Panc1 (cell line): ENCODE measurements at regions not wholly inside any gene's neighbourhood (a gene's known extent, or its start where the extent isn't known, plus 50 kb on each side); places are given as distances from the start of the nearest gene placed in this dataset.

Experiments used
- ATAC-seq: fragments of 200-7000 bp; cut with Tn5 transposase; 2 replicates; pipeline ENCODE4 v1.9.1; 2020; ENCODE audit warnings: mild to moderate bottlenecking, moderate library complexity
- BruUV-seq: library from RNA; stranded (reverse); fragments of 400-500 nt; replicated peaks from 2 replicates; lab custom pipeline; 2021; lab: Mats Ljungman, UMichigan
- CTCF ChIA-PET: fragments of 300-600 bp; sonication (Branson Sonifier 250); formaldehyde crosslinking; loops from one replicate; lab custom pipeline; 2022; ENCODE audit warnings: antibody characterized with exemption; lab: Charles Lee
- POLR2A ChIA-PET: fragments of 300-600 bp; sonication (Branson Sonifier 250); formaldehyde crosslinking; loops from one replicate; lab custom pipeline; 2022; ENCODE audit warnings: antibody characterized with exemption; lab: Charles Lee
- DNase-seq: peaks from one replicate; pipeline ENCODE4 v3.0.0-alpha.2; 2010; ENCODE audit warnings: low read depth, low spot score
- H3K27ac ChIP-seq: 2 replicates; pipeline ENCODE4 v1.5.1; 2011; ENCODE audit warnings: mild to moderate bottlenecking, low read length, inconsistent platforms
- H3K27me3 ChIP-seq: fragments of 200-500 bp; sonication (Bioruptor generic); 2 replicates; pipeline ENCODE4 v1.6.0; 2014; ENCODE audit warnings: low read length, inconsistent platforms; ENCODE audit not compliant: control insufficient read depth, insufficient read depth
- H3K36me3 ChIP-seq: fragments of 200-500 bp; sonication (Bioruptor generic); 2 replicates; pipeline ENCODE4 v1.5.1; 2014; ENCODE audit warnings: inconsistent platforms, mild to moderate bottlenecking, low read length, moderate library complexity; ENCODE audit not compliant: control insufficient read depth, insufficient read depth
- H3K4me1 ChIP-seq: 2 replicates; pipeline ENCODE4 v1.5.1; 2011; ENCODE audit warnings: inconsistent platforms, mild to moderate bottlenecking, low read length, moderate library complexity; ENCODE audit not compliant: control insufficient read depth, insufficient read depth
- H3K4me3 ChIP-seq, 2 experiments: 2 replicates each; pipeline ENCODE4 v1.5.1; 2011 to 2012; ENCODE audit warnings: low read depth in 2 of 2, low read length in 2 of 2, mild to moderate bottlenecking in 2 of 2, inconsistent platforms in 1 of 2, moderate library complexity in 1 of 2
- H3K9me3 ChIP-seq: fragments of 200-500 bp; sonication (Bioruptor generic); 2 replicates; pipeline ENCODE4 v1.5.1; 2014; ENCODE audit warnings: low read depth, mild to moderate bottlenecking, inconsistent platforms, low read length, moderate library complexity; ENCODE audit not compliant: control insufficient read depth, insufficient read depth
- POLR2AphosphoS5 ChIP-seq: IDR thresholded peaks from 2 replicates; pipeline ENCODE4 v1.6.1; 2012; ENCODE audit warnings: mild to moderate bottlenecking, low read depth, low read length, moderate library complexity
- SIN3A ChIP-seq: IDR thresholded peaks from 2 replicates; pipeline ENCODE4 v1.6.1; 2012; ENCODE audit warnings: low read depth, mild to moderate bottlenecking, low read length, moderate library complexity, borderline replicate concordance; ENCODE audit not compliant: insufficient read depth
- TCF7L2 ChIP-seq: IDR thresholded peaks from 2 replicates; pipeline ENCODE4 v1.6.1; 2011; ENCODE audit warnings: mild to moderate bottlenecking, low read depth, low read length, inconsistent platforms
- in situ Hi-C: cut with HindIII; loops from 2 replicates; pipeline ENCODE4 v1.10.0; 2016; ENCODE audit warnings: low sequenced_read_pairs, low pct_unique_long_range_greater_than_20kb
- intact Hi-C: fragments of 100-400 bp; cut with micrococcal nuclease; formaldehyde crosslinking; loops from one replicate; pipeline ENCODE4 v1.10.0; 2022; ENCODE audit not compliant: unreplicated experiment
- TF ChIP-seq, protein P1 (sequence below), 2 experiments: IDR thresholded peaks; 2 replicates each; pipeline ENCODE4 v1.6.1; 2011 to 2012; ENCODE audit warnings: low read depth in 2 of 2, control low read depth in 1 of 2, low read length in 1 of 2, mild to moderate bottlenecking in 1 of 2, moderate library complexity in 1 of 2; ENCODE audit not compliant: insufficient read depth in 1 of 2
- TF ChIP-seq, protein P2 (sequence below): fragments of 450-650 bp; IDR thresholded peaks from 2 replicates; pipeline ENCODE4 v1.5.1; 2017; ENCODE audit warnings: mild to moderate bottlenecking

- H3K9me3 ChIP-seq = no peaks in the 10 kb centered on the region
- no peak for ATAC-seq
- intact Hi-C loops = no loop called here
- no peaks in the 10 kb centered on the region for H3K27me3 ChIP-seq
- no peak for DNase-seq
- no peaks in the 10 kb centered on the region for H3K4me1 ChIP-seq
- in situ Hi-C loops = no loop called here
- no peak overlapping the region for H3K4me3 ChIP-seq
- H3K36me3 ChIP-seq = no peaks in the 10 kb centered on the region
- POLR2A ChIA-PET = no interaction called here
- CTCF ChIA-PET = no interaction called here
- TF ChIP-seq, protein P1, sequence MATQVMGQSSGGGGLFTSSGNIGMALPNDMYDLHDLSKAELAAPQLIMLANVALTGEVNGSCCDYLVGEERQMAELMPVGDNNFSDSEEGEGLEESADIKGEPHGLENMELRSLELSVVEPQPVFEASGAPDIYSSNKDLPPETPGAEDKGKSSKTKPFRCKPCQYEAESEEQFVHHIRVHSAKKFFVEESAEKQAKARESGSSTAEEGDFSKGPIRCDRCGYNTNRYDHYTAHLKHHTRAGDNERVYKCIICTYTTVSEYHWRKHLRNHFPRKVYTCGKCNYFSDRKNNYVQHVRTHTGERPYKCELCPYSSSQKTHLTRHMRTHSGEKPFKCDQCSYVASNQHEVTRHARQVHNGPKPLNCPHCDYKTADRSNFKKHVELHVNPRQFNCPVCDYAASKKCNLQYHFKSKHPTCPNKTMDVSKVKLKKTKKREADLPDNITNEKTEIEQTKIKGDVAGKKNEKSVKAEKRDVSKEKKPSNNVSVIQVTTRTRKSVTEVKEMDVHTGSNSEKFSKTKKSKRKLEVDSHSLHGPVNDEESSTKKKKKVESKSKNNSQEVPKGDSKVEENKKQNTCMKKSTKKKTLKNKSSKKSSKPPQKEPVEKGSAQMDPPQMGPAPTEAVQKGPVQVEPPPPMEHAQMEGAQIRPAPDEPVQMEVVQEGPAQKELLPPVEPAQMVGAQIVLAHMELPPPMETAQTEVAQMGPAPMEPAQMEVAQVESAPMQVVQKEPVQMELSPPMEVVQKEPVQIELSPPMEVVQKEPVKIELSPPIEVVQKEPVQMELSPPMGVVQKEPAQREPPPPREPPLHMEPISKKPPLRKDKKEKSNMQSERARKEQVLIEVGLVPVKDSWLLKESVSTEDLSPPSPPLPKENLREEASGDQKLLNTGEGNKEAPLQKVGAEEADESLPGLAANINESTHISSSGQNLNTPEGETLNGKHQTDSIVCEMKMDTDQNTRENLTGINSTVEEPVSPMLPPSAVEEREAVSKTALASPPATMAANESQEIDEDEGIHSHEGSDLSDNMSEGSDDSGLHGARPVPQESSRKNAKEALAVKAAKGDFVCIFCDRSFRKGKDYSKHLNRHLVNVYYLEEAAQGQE (IDR thresholded peaks at IDR 0.05; ENCODE audit: insufficient read depth in 1 of 2, low read depth in 2 of 2, low read length in 1 of 2) = no peak
- TF ChIP-seq SIN3A (no peak), TCF7L2 (no peak), POLR2AphosphoS5 (no peak)
- TF ChIP-seq, protein P2, sequence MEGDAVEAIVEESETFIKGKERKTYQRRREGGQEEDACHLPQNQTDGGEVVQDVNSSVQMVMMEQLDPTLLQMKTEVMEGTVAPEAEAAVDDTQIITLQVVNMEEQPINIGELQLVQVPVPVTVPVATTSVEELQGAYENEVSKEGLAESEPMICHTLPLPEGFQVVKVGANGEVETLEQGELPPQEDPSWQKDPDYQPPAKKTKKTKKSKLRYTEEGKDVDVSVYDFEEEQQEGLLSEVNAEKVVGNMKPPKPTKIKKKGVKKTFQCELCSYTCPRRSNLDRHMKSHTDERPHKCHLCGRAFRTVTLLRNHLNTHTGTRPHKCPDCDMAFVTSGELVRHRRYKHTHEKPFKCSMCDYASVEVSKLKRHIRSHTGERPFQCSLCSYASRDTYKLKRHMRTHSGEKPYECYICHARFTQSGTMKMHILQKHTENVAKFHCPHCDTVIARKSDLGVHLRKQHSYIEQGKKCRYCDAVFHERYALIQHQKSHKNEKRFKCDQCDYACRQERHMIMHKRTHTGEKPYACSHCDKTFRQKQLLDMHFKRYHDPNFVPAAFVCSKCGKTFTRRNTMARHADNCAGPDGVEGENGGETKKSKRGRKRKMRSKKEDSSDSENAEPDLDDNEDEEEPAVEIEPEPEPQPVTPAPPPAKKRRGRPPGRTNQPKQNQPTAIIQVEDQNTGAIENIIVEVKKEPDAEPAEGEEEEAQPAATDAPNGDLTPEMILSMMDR = no peak
- no TSS peak for BruUV-seq
- no peak overlapping the region for H3K27ac ChIP-seq
Measured at GRCh38 chr6:86142326-86142725, 499.6 kb upstream of the SYNCRIP start.

DNA sequence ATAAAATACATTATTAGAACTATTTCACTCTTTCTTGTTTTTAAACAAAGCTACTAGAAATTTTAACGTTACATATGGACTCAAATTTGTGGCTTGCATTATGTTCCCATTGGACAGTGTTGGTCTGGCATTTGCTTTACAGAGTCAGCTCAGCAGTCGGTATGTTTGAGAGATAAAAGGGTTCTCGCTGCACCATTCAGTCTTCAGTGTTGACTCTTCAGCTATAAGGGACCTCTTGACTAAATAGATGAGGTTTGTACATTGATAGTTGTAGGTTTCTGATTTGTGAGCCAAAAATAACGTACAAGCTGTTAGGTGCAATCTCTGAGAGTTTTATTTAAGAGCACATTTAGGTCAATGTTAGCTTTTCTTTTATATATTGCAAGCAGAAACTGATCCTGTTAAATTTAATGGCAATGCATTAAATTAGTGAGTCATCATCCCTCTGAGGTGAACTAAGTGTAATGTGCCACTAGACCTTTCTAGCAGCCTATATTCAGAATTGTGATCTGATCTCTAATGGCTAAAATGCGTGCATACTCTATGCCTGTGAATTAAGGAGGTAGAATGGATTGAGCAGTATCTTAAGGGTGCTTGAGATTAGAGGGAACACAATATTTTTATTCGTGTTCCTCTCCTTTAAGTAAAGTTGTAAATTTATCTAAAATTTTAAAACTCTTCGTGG is 485.6 kb upstream of the SYNCRIP start:
- no peak for ATAC-seq
- POLR2A ChIA-PET = no interaction called here
- no peak for DNase-seq
- CTCF ChIA-PET = no interaction called here
- Histone ChIP-seq H3K27ac (no peak overlapping the region), H3K9me3 (no peaks in the 10 kb centered on the region), H3K27me3 (no peaks in the 10 kb centered on the region), H3K36me3 (no peaks in the 10 kb centered on the region), H3K4me1 (no peaks in the 10 kb centered on the region), H3K4me3 (no peak overlapping the region)
- intact Hi-C loops (no loop called here), in situ Hi-C loops (no loop called here)
- no peak for TF ChIP-seq POLR2AphosphoS5
- TF ChIP-seq, protein P1 (IDR thresholded peaks at IDR 0.05; ENCODE audit: insufficient read depth in 1 of 2, low read depth in 2 of 2, low read length in 1 of 2) = no peak
- no peak for TF ChIP-seq TCF7L2
- TF ChIP-seq SIN3A = no peak
- TF ChIP-seq, protein P2 = no peak
- no TSS peak for BruUV-seq
